ENCODE measurements at regions not wholly inside any gene's neighbourhood (a gene's known extent, or its start where the extent isn't known, plus 50 kb on each side); places are given as distances from the start of the nearest gene placed in this dataset.
"Not testable (repeated sequence)": the region's sequence is repeated elsewhere in the genome, so short reads cannot be mapped to it uniquely, and the experiment has no call there.

- no peak for DNase-seq
These were observed 202.2 kb downstream of the RGS3 start for GRCh38 chr9:113665756-113666155.

- no peak for DNase-seq
These were observed 204.5 kb downstream of the RGS3 start for GRCh38 chr9:113668061-113668460.

DNA sequence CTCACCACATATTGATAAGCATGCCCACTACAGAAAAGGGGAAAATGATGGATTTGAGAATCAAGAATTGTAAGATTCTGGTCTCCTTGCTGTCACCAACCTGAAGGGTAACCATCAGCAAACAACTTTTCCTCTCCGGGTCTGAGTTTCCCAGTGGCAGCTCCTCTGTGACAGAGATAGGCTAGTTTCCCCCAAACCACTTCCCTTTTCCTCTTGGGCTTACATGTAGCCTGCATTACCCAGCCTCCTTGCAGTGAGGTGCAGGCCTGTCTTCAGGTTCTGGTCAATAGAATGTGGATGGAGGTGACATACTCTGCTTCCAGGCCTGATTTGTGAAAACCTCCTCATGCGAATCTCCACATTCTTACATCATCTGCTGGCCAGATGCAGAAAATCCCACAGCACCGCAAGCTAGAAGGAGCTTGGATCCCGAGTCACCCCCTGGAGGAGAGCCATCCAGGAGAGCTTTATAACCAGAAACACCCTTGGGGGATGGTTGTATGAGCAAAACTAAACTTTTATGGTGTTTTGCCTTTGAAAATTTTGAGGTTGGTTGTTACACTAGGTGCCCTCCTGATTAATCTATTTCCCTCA is 206.1 kb downstream of the RGS3 start:
- DNase-seq = no peak

DNA sequence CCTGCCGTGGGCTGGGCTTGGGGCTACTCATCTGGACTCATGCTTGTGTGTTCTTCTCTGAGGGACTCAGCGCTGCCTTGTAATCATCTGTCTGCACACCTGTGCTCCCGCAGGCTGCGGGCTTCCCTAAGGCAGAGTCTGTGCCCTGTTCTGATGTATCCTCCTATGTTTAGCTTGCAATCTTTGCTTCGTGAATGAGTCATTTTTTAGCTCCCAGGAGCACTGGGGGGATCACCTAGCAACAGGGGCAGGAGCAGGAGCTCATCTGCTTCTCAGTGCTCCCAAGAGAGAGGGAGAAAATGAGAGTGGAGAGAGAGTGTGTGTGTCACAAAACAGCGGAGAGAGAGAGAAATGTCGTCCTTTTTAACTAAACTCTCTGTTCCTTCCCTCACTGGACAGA is 202.4 kb upstream of the ZNF618 start:
- DNase-seq = no peak

DNA sequence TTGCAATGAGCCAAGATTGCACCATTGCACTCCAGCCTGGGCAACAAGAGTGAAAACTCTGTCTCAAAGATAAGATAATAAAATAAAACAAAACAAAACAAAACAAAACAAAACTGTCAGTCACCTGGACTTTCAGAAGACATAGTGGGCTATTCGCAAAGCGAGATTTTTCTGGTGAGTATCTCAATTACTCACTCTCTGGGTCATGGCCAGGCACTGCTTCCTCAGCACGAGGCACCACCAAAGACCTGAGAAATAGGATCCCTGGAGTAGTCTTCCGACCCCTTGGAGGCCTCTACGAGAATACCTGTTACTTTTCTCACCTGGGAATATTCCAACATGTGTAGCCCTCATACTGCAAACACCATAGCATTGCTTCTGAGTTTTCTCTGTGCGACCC is 201.7 kb upstream of the ZNF618 start:
- DNase-seq = no peak

GRCh38 chr9:113675475-113675941 is 200.6 kb upstream of the ZNF618 start:
- DNase-seq = no peak

GRCh38 chr9:113677057-113677456 is 199.1 kb upstream of the ZNF618 start:
- no peak for DNase-seq

DNA sequence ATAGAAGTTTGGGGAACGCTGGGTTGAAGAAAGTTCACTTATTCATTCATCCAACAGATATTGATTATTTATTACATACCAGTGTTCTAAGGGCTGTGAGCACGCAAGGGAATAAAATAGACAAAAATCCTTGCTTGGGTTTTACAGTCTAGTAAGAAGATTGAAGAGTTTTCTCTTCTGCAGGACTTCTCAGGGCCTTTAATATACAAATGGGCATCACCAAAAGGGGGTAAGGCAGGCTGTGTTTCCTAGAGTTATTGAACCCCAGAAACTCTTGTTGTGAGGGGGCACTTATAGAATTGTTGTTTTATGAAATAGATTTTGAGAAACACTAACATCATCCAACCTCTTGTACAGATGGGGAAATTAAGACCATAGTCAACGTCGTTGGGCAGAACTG is 198.5 kb upstream of the ZNF618 start:
- DNase-seq = no peak

GRCh38 chr9:113678119-113678858 is 197.8 kb upstream of the ZNF618 start:
- DNase-seq = no peak

DNA sequence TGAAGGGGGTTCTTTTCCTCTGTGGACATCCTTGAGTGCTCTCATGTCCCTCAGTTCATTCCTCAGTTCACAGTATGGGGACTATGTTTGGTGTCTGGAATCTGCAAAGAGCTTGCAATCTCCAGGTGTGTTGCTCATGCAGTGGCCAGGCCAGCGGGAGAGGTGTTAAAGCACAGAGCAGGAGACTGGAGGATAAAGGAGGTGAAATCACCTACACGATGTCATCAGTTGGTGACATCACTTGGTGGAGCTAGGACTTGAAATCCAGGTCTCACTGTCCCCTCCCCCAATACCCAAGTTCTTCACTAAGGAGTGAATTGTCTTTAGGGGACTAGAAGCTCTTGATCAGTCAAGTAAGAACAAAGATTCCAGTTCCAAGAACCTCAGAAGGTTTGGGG is 197.3 kb upstream of the ZNF618 start:
- no peak for DNase-seq

DNA sequence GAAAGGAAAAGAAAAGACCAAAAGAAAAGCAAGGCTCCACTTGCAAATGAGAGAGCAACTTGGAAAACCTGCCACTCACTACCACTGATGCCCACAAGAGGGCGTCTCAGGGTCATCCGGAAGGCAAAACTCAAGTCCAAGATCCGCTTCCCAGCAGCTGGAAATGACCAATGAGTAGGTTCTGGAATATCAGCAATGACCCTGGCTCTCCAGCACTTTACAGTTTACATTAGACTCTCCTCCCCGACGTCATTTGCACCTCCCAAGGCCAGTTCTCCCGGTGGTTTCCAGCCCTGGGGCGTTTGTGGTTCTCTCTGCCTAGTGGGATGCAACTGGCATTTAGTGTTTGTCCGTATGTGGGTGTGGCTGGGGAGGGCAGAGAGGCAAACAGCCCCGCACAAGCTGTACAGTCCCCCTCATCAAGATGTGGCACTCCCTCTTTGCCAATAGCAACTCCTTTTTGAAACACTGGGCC is 193.8 kb upstream of the ZNF618 start:
- DNase-seq = peak; percentile 30

DNA sequence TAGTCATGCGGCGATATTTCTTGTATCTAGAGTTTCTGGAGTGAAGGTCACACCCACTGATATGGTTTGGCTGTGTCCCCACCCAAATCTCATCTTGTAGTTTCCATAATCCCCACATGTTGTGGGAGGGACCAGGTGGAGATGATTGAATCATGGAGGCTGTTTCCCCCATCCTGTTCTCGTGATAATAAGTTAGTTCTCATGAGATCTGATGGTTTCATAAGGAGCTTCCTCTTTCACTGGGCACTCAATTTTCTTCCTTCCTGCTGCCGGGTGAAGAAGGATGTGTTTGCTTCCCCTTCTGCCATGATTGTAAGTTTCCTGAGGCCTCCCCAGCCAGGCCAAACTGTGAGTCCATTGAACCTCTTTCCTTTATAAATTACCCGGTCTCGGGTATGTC is 190.5 kb upstream of the ZNF618 start:
- not testable (repeated sequence) for DNase-seq

- DNase-seq = no peak
These were observed 188.9 kb upstream of the ZNF618 start for GRCh38 chr9:113687107-113687679.

DNA sequence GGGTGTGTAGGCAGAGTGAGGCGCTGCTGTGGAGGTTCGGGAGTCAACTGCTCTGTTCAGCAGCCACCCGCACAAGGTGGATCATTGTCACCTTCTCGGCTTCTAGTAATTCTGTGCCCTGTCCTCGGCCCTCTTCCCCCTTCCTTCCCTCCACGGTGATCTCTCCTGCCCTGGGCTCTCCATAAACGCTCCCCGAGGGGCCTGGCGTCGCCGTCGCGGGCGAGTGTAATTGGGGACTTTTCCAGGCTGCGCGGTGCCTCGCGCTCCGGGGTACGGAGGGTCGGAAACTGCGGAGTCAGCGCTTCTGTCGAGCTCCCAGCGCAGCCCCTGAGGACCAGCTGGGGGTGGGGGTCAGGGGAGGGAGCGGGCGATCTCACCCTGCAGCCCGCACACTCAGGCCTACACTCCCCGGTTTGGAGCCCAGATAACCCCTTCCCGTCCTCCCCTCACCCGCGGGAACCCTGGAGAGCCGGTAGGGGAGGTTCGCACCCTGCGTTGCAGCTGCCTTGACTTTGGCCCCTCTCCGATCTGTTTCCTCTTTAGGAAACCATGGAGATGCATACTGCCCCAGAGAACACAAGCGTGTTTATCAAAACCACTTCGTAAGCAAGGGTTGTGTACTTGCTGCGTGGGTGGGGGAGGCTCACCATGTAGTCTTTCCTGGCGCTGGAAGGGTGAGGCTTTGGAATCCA is 188.3 kb upstream of the ZNF618 start:
- DNase-seq = no peak

DNA sequence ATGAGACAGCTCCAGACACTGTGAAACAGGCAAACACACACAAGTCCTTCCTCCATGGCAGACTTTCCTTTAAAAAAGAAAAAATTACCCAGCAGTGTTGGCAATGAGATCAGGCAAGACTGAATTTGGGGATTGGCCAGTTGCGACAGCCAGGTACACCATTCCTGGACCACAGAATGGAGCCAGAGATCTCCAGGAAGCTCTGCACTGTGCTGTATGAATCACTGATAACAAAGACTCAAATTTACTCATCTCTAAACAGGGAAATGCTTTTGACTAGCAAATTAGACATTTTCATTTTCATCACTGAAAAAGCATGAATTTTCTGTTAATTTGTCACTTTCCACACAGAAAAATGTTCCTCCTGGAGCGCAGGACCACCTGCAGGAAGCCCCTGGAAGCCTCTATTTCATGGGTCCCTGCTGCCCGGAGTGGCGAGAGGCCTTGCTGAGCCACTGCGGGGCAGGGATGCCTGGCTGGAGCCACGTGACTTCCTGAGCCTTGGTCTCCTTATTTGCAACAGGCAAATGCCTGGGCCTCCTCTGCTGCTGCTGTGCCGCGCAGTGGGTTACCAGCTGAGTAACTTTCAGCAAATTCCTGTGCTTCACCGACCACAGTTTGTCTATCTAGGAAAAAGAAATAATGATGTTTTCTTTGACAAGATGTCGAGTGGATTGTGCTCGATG is 185.9 kb upstream of the ZNF618 start:
- no peak for DNase-seq

GRCh38 chr9:113692256-113692655 is 183.9 kb upstream of the ZNF618 start:
- DNase-seq = no peak

DNA sequence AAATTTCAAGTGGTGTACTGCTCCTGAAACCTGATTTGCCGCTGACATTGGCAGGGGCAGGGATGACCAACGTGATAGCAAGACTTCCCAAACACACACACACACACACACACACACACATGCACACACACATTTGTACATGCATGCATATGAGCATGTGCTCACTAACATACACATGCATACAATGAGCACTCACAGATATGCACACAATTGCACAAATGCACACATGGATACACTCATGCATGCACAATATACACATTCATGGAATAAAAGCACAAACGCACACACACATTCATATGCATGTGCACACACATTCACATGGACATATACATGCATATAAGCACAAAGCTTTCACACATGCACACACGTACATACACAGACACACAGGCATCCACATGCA is 181.2 kb upstream of the ZNF618 start:
- DNase-seq = no peak

DNA sequence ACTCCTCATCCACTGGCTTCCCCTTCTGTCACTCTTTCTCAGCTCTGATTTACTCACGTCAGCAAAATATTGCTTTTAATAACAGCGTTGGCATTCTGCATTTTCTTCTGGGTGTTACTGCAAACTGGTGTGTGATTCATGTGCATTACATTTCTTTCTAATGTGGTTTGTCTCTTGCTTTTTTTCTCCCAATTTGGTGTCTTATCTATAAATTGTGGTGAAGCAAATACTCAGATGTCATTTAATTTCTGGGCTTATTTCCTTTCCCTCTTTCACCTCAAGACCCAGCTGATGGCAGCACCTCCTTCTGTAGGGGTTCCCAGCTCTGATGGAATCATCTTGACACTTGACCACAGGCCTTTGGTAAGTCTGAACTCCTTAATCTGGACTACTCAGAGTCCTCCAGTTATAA is 180.7 kb upstream of the ZNF618 start:
- no peak for DNase-seq

DNA sequence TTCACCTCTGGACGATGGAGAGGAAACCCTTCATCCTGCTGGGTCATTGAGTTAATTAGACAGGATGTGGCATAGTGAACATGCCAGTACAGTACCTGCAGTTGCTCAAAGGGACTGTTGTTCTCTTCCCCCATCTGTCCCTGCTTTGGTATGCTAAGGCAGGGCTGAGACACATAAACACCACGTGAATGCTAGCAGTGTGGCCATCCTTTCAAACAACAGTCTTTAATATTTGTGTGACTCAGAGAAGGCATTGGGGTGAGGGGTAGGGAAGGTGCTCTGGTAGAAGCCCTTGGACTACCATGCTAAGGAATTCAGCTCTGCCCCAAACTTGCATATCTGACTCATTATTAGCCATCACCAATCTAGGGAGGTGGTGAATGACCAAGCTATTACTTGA is 180.2 kb upstream of the ZNF618 start:
- DNase-seq = no peak

DNA sequence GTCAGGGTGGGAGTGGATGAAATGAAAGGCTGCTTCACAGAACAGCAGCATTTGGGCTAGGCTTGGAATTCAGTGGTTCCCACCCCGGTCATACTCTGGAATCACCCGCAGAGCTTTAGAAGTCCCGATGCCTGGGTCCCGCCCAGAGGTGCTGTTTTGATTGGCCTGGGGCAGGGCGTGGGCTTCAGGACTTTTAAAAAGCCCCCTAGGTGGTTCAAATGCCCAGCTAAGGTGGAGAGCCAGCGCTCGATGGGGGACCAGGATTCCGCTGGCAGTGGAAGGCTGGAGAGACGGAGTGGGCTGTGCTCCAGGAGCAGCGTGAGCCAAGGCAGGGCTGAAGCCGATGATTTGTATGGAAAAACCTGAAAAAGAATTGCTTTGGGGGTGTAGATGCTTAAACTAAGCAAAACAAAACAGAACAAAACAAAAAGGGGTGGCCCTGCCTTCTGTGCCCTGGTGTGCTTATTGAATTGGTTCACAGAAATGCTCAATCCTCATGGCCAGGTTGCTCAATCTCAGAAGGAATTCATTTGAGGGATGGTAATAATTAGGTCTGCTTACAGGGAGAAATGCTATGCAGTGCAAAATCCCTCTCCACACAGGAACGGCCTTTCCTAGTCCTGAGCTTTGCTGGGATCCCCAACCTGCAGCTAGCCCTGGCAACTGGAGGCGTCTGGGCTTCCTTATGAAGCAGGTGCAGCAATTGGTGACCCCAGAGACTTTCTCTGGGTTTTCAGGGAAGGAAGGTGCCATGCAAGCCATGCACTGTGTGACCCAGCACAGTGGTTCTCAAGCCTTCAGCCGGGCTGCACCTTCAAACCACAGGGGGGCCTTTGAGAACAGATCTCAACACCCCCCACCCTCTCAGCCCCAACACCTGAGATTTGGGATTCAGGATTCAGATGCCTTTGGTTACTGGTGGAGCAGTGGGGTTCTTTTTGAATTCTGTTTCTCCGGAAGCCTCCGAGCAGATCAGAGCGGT is 174.0 kb upstream of the ZNF618 start:
- DNase-seq = no peak

DNA sequence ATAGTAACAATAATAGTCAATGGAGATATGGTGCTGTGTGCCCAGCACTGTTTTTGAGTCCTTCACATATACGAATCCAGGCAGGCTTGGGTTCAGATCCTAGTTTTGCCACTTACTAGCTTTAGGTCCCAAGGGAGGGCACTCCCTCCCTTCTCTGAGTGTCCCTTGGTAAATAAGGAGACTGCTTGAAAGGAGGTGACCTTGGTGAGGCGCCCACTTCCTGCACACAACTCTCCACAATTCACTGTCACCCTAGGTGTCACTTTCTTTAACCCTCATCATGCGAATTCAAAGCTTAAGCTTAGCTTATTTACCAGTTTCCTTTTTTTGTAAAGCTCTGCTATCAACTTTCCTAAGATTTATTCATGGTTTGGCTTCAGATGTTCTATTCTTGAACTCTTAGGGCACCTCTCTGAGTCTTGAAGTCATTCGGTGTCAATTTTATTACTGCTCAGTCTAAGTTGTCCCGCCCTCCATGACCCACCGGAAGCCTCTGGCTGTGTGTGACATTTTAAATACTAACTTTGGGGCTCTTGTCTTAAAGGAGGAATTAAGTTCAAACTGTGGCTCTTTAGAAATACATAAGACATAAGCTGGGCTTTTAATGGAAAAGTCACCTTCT is 170.7 kb upstream of the ZNF618 start:
- no peak for DNase-seq
